Nucleus accumbens (tissue), 56 donors: ENCODE measurements at regions not wholly inside any gene's neighbourhood (a gene's known extent, or its start where the extent isn't known, plus 50 kb on each side); places are given as distances from the start of the nearest gene placed in this dataset.
A peak's percentile ranks its signal among the peaks of the same experiment; 100 is the strongest.

ENCODE experiments used
- DNase-seq, 56 donors: peaks; one replicate each; lab custom pipeline; 2025; lab: John Stamatoyannopoulos, UW

GRCh38 chr5:174325961-174326360 lies 280.5 kb downstream of the NSG2 start:
- no peak for DNase-seq

GRCh38 chr5:174326372-174326771 lies 280.9 kb downstream of the NSG2 start:
- no peak for DNase-seq

DNA sequence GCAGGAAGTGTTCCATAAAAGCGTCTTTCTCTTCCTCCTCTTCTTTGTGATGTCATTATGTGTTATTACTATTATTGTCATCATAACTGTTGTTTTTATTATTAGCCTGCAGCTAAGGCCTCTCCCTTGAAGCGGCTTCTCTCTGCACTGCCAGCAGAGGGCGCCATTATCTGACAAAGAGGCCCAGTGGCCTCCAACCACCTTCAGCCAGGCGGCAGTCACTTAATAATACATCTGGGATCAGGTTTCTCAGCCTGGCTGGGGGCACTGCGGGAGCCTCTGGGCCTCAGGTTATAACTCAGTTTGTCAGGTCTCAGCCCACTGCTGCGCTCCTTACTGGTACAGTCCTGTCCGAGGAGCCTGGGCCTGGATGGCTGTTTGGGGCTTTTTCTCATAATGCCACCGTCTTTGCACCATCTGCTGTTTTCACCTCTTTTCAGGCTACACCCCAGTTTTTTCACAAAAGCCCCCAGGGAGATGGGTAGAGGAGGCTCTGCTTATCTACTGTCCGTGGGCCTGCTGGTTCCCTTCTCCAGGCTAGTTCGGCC lies 281.9 kb downstream of the NSG2 start:
- DNase-seq = peak in 15 of 56 donors; percentile 6 to 65 (median 37)

DNA sequence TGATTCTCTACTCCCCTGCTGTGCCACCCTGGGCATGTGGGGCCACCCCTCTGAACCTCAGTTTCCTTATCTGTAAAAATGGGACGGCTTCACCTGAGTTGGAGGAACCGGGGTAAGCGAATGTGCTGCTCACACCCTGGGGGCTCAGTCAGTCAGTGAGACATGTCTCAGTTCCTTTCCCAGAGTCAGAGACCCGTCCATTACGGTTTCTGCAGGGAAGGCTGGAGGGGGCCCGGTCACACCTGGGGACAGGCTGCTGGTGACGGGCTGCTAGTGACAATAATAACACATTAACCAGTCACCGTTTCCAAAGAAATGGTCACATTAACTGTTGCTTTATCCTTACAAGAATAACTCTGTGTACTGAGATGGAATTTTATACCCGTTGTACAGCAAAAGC lies 282.4 kb downstream of the NSG2 start:
- no peak for DNase-seq

- DNase-seq = no peak
These were observed 283.3 kb downstream of the NSG2 start for GRCh38 chr5:174328631-174329299.

DNA sequence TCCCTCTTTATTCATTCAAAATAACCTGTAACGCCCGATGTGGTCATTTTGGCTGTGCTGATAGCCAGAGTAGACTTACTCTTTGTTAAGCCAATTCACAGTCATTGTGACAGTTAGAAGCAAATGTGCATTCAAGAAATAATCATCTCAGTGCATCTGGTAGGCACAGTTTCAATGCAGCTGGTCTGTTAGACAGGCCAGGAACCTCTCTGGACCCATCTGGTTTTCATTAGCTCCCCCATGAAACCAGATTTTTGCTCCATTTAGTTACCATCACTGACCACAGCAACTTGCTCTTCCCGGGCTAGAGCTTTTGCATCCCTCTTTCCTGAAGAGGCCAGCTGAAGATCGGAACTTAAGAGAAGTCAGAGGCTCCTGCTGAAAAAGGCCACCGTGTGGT lies 284.2 kb downstream of the NSG2 start:
- DNase-seq = no peak

DNA sequence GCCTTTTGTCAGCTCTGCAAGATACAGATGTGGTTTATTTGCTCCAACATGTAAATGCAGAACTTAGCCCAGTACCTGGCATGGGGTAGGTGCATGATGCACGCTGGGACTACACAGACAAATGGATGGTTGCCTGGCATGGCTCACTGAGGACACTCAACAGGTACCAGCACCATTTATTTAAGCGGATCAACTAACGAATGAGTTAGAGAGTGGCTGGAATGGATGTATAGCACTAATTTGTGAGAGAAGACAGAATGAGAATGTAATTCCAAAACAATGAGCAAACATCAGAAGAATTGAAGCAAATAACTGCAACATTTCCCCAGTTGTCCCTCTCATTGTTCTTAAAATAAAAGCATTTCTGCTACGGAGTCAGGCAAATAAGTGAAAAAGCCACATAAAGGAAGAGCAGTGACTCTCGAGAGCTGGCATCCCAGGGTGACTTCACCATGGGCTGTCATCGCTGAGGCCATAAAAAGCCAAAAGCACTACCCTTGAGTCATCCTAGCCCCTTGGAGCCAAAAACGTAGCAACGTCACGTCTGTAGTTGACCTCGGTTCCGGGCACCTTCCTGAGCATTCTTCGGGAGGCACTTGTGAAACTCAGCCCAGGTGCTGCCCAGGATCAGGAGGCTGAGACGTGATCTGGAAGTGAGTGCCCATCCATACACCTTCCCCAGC lies 290.3 kb downstream of the NSG2 start:
- no peak for DNase-seq

DNA sequence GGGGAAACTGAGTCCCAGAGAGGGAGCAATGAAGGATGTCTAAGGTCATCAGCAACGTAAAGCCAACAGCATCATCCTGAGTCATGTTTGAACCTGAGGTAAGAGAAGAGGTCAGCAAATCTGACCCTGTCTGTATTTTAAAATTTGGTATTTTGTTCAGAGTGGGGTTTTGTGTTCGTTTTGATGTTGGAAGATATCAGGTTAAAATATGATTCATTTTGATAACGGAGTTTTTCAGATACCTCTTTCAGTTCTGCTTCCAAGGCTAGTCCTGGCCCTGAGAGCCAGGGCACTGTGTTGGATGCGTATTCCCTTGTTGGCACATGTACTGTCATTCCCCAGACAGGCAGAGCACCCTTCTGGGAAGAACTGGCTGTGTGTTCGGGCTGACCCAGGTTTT lies 291.0 kb downstream of the NSG2 start:
- DNase-seq = no peak

- DNase-seq = no peak
These were observed 292.0 kb downstream of the NSG2 start for GRCh38 chr5:174337276-174338184.

DNA sequence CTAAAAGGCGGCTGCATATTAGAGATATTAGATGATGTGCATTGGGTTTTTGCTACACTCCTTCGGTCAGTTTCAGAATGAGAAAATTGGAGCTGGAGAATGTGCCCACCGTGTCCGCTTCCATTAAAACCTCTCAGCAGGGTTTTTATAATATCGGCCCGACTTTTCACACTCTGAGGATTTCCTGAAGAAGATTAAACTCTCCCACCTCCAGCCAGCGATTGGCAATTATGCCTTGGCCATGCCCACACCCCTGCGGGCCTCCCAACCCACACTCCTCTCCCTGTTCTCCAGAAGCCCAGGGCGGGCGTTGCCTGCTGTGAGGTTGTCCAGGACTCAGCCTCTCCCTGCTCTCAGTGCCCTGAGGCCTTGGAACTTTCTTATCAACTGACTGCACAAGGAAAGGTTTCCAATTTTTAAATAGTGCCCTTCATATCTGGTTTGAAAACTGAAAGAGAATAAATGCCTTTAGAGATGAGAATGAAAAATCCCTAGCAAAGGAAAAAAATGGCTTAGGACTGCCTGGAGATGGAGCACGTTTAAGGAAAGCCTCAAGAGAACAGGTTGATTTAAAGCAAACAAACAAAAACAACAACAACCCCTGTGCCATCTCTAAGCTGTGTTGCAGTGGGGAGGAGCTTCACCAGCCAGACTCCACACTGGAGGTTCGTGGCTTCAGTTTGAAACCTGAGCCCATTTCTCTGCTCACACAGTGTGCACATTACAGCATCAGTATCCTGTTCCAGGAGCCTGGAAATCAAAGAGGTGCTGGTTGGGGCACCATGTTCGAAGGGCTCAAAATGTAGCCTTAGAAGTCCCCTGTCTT lies 292.9 kb downstream of the NSG2 start:
- DNase-seq = no peak

DNA sequence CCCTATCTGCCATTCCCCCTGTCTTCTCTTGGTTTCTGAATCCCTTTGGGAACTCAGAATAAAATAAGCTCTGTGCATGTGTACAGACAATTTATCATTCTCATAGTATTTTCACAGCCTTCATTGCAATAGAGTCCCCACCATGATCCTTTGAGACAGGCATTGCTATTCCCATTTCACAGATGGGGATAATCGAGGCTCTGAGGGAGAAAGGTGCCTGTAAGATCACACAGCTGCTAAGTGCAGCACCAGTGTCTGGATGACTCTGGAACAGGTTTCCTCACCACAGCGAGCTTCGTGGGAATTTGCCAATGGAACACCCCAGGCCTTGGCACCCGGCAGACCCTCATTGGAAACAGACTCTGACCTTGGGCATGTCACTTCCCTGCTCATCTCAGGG lies 293.6 kb downstream of the NSG2 start:
- DNase-seq = no peak

DNA sequence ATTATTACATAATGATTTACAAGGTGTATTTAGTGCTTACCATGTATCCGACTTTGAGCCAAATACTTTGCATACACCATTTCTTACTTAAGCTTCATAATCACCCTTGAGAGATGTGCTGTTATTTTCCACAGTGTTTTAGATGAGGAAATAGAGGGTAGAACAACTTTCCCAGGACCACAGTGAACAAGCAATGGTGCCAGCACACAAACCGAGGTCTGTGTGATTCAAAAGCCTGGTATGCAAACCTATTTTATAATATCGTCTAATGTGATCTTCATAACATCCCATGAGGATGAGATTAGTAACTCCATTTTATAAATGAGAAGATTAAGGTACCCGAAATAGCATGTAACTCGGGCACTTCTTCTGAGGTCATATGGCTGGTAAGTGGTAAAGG lies 294.7 kb downstream of the NSG2 start:
- DNase-seq = no peak

DNA sequence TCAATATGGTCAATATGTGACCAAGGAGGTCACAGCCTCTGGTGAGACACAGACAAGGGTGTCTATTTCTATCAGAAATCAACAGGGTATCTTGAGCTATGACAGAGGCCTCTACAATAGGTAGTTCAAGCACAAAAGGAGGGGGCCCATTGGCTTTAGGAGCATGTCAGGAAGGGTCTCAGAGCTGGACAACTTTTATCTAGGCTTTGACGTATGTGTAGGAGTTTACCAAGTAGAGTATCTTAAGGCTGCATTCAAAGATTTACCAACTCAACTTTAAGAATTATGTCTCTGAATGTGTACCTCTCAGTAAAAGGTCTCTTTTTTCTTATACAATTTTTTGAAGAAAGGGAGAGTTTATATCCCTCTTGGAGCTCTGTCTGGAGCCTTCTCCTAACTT lies 297.2 kb downstream of the NSG2 start:
- DNase-seq = no peak

DNA sequence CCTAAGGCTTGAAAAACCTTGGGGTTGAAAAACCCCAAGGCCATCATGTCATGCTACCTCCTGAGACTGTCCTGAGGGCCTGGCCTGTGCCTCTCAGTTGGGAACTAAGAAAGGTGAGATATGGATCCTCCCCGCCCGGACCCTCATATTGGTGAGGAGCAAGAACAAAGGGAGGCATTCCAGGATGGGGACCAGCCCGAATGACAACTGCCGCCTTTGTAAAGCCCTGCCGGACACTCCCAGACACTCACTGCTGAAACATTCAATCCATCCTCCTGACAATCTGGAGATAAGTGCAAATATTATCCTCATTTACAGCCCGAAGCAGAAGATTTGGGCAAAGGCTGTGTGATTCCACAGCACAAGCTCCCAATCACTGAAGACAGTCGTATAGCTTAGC lies 298.3 kb downstream of the NSG2 start:
- no peak for DNase-seq

GRCh38 chr5:174344335-174344734 lies 298.8 kb downstream of the NSG2 start:
- DNase-seq = no peak

DNA sequence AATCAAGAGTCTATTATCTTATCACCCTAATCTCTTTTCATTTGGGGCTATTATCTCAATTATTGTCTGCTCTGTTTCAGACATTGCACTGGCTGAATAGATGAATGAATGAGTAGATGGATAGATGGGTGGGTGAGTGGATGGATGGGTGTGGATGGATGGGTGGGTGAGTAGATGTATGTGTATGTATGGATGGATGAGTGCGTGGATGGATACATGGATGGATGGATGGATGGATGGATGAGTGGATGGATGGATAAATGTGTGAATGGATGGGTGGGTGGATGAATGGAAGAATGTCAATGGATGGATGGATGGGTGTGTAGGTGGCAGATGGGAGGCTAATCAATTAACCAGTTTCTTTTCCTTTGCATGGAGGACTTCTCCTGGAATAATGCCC lies 301.7 kb downstream of the NSG2 start:
- no peak for DNase-seq

DNA sequence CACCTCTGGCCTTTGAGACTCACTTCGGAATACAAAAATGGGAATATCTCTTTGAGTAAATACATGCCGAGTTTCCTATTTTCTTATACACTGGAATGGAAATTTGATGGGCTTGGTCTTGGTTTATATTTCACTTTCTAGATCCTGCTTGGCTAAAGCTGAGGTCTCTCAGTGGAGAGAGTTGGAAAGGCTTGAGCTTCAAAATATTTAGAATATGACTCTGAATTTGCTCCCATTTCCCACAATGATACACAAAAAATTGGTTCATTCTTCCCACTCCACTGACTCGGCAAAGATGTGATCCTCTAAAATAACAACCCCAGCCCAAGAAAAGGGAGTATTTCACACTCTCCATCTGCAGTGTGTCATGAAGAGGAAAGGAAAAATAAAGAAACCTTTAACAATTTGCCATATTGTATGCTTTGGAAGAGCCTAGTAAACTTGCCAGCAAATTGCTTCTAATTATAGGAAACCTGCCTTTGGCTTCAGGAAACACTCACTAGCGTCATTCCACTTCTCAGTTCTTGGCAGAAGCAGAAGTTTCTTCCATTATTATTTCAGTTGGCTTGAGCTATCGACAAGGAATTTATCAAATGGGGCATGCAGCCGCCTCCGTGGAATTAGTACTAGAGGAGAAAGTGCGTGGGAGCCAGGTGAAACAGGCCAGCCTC lies 302.9 kb downstream of the NSG2 start:
- DNase-seq = no peak

GRCh38 chr5:174352681-174353080 lies 307.2 kb downstream of the NSG2 start:
- no peak for DNase-seq

- DNase-seq = no peak
These were observed 309.1 kb downstream of the NSG2 start for GRCh38 chr5:174354571-174354970.

GRCh38 chr5:174355208-174355612 lies 309.7 kb downstream of the NSG2 start:
- DNase-seq = no peak
